IPS-18a (cell line): ENCODE measurements at regions not wholly inside any gene's neighbourhood (a gene's known extent, or its start where the extent isn't known, plus 50 kb on each side); places are given as distances from the start of the nearest gene placed in this dataset.

Source experiments
- H3K27ac ChIP-seq: one replicate; pipeline ENCODE4 v1.5.1; 2013; ENCODE audit warnings: low read length
- H3K27me3 ChIP-seq: one replicate; pipeline ENCODE4 v1.6.1; 2013; ENCODE audit warnings: mild to moderate bottlenecking, low read length; ENCODE audit not compliant: control insufficient read depth, insufficient read depth
- H3K36me3 ChIP-seq: one replicate; pipeline ENCODE4 v1.6.1; 2013; ENCODE audit warnings: low read depth, low read length; ENCODE audit not compliant: control insufficient read depth
- H3K4me1 ChIP-seq: one replicate; pipeline ENCODE4 v1.6.1; 2013; ENCODE audit warnings: low read depth, low read length; ENCODE audit not compliant: control insufficient read depth
- H3K4me3 ChIP-seq: one replicate; pipeline ENCODE4 v1.5.1; 2013; ENCODE audit warnings: low read length
- H3K9ac ChIP-seq: one replicate; pipeline ENCODE4 v1.6.1; 2013; ENCODE audit warnings: mild to moderate bottlenecking, low read length, moderate library complexity
- H3K9me3 ChIP-seq: one replicate; pipeline ENCODE4 v1.6.1; 2013; ENCODE audit warnings: low read depth, low read length; ENCODE audit not compliant: control insufficient read depth

GRCh38 chr14:98900798-98901197 is 371.2 kb downstream of the BCL11B start:
- H3K36me3 ChIP-seq = no peaks in the 10 kb centered on the region
- H3K4me1 ChIP-seq = no peaks in the 10 kb centered on the region
- no peak overlapping the region for H3K9ac ChIP-seq
- no peak overlapping the region for H3K27ac ChIP-seq
- H3K27me3 ChIP-seq = no peaks in the 10 kb centered on the region
- H3K9me3 ChIP-seq = no peaks in the 10 kb centered on the region
- no peak overlapping the region for H3K4me3 ChIP-seq

GRCh38 chr14:98901511-98902205 is 370.3 kb downstream of the BCL11B start:
- no peak overlapping the region for H3K9ac ChIP-seq
- H3K4me1 ChIP-seq = peaks cover 8% of the 10 kb centered on the region
- no peaks in the 10 kb centered on the region for H3K36me3 ChIP-seq
- no peak overlapping the region for H3K4me3 ChIP-seq
- no peaks in the 10 kb centered on the region for H3K27me3 ChIP-seq
- no peak overlapping the region for H3K27ac ChIP-seq
- no peaks in the 10 kb centered on the region for H3K9me3 ChIP-seq

GRCh38 chr14:98903371-98903770 is 368.6 kb downstream of the BCL11B start:
- Histone ChIP-seq H3K4me1 (peaks cover 18% of the 10 kb centered on the region), H3K9me3 (no peaks in the 10 kb centered on the region), H3K27ac (no peak overlapping the region), H3K36me3 (no peaks in the 10 kb centered on the region), H3K4me3 (no peak overlapping the region), H3K27me3 (no peaks in the 10 kb centered on the region), H3K9ac (no peak overlapping the region)

- H3K9me3 ChIP-seq = no peaks in the 10 kb centered on the region
- peaks cover 18% of the 10 kb centered on the region for H3K4me1 ChIP-seq
- H3K27ac ChIP-seq = no peak overlapping the region
- no peak overlapping the region for H3K4me3 ChIP-seq
- H3K36me3 ChIP-seq = no peaks in the 10 kb centered on the region
- H3K27me3 ChIP-seq = no peaks in the 10 kb centered on the region
- no peak overlapping the region for H3K9ac ChIP-seq
Observed at GRCh38 chr14:98904677-98905076, 367.3 kb downstream of the BCL11B start.

GRCh38 chr14:98906123-98906995 is 365.6 kb downstream of the BCL11B start:
- Histone ChIP-seq H3K9me3 (no peaks in the 10 kb centered on the region), H3K9ac (no peak overlapping the region), H3K27ac (no peak overlapping the region), H3K4me1 (peaks cover 18% of the 10 kb centered on the region), H3K4me3 (no peak overlapping the region), H3K36me3 (no peaks in the 10 kb centered on the region), H3K27me3 (no peaks in the 10 kb centered on the region)

- Histone ChIP-seq H3K4me3 (no peak overlapping the region), H3K9ac (no peak overlapping the region), H3K27ac (no peak overlapping the region), H3K9me3 (no peaks in the 10 kb centered on the region), H3K36me3 (no peaks in the 10 kb centered on the region), H3K27me3 (no peaks in the 10 kb centered on the region), H3K4me1 (peaks cover 18% of the 10 kb centered on the region)
Observed at GRCh38 chr14:98907271-98907670, 364.7 kb downstream of the BCL11B start.

GRCh38 chr14:98908050-98908449 is 363.9 kb downstream of the BCL11B start:
- Histone ChIP-seq H3K4me1 (peaks cover 18% of the 10 kb centered on the region), H3K27ac (no peak overlapping the region), H3K4me3 (no peak overlapping the region), H3K27me3 (no peaks in the 10 kb centered on the region), H3K36me3 (no peaks in the 10 kb centered on the region), H3K9me3 (no peaks in the 10 kb centered on the region), H3K9ac (no peak overlapping the region)

- no peaks in the 10 kb centered on the region for H3K36me3 ChIP-seq
- H3K4me1 ChIP-seq = peaks cover 18% of the 10 kb centered on the region
- no peak overlapping the region for H3K27ac ChIP-seq
- H3K9me3 ChIP-seq = no peaks in the 10 kb centered on the region
- no peak overlapping the region for H3K9ac ChIP-seq
- no peak overlapping the region for H3K4me3 ChIP-seq
- no peaks in the 10 kb centered on the region for H3K27me3 ChIP-seq
Observed at GRCh38 chr14:98909251-98909944, 362.6 kb downstream of the BCL11B start.

GRCh38 chr14:98910061-98910460 is 361.9 kb downstream of the BCL11B start:
- Histone ChIP-seq H3K4me1 (peaks cover 18% of the 10 kb centered on the region), H3K9me3 (no peaks in the 10 kb centered on the region), H3K4me3 (no peak overlapping the region), H3K9ac (no peak overlapping the region), H3K27ac (no peak overlapping the region), H3K27me3 (no peaks in the 10 kb centered on the region), H3K36me3 (no peaks in the 10 kb centered on the region)

GRCh38 chr14:98912655-98913054 is 359.3 kb downstream of the BCL11B start:
- Histone ChIP-seq H3K27me3 (no peaks in the 10 kb centered on the region), H3K9me3 (no peaks in the 10 kb centered on the region), H3K36me3 (no peaks in the 10 kb centered on the region), H3K4me3 (no peak overlapping the region), H3K27ac (no peak overlapping the region), H3K9ac (no peak overlapping the region), H3K4me1 (no peaks in the 10 kb centered on the region)

- no peaks in the 10 kb centered on the region for H3K27me3 ChIP-seq
- no peak overlapping the region for H3K27ac ChIP-seq
- H3K9ac ChIP-seq = no peak overlapping the region
- H3K9me3 ChIP-seq = no peaks in the 10 kb centered on the region
- H3K4me3 ChIP-seq = no peak overlapping the region
- no peaks in the 10 kb centered on the region for H3K4me1 ChIP-seq
- no peaks in the 10 kb centered on the region for H3K36me3 ChIP-seq
Observed at GRCh38 chr14:98913967-98914650, 357.9 kb downstream of the BCL11B start.
